IPS-18a (cell line): ENCODE measurements at regions not wholly inside any gene's neighbourhood (a gene's known extent, or its start where the extent isn't known, plus 50 kb on each side); places are given as distances from the start of the nearest gene placed in this dataset.

Experiments
- H3K27ac ChIP-seq: one replicate; pipeline ENCODE4 v1.5.1; 2013; ENCODE audit warnings: low read length
- H3K27me3 ChIP-seq: one replicate; pipeline ENCODE4 v1.6.1; 2013; ENCODE audit warnings: mild to moderate bottlenecking, low read length; ENCODE audit not compliant: control insufficient read depth, insufficient read depth
- H3K36me3 ChIP-seq: one replicate; pipeline ENCODE4 v1.6.1; 2013; ENCODE audit warnings: low read depth, low read length; ENCODE audit not compliant: control insufficient read depth
- H3K4me1 ChIP-seq: one replicate; pipeline ENCODE4 v1.6.1; 2013; ENCODE audit warnings: low read depth, low read length; ENCODE audit not compliant: control insufficient read depth
- H3K4me3 ChIP-seq: one replicate; pipeline ENCODE4 v1.5.1; 2013; ENCODE audit warnings: low read length
- H3K9ac ChIP-seq: one replicate; pipeline ENCODE4 v1.6.1; 2013; ENCODE audit warnings: mild to moderate bottlenecking, low read length, moderate library complexity
- H3K9me3 ChIP-seq: one replicate; pipeline ENCODE4 v1.6.1; 2013; ENCODE audit warnings: low read depth, low read length; ENCODE audit not compliant: control insufficient read depth

- Histone ChIP-seq H3K4me1 (no peaks in the 10 kb centered on the region), H3K36me3 (no peaks in the 10 kb centered on the region)
These were observed 74.5 kb downstream of the RTP5 start for GRCh38 chr2:241943961-241944575.

GRCh38 chr2:241944821-241945220 lies 75.3 kb downstream of the RTP5 start:
- Histone ChIP-seq H3K9me3 (no peaks in the 10 kb centered on the region), H3K4me1 (no peaks in the 10 kb centered on the region), H3K27ac (no peak overlapping the region), H3K4me3 (no peak overlapping the region), H3K9ac (no peak overlapping the region), H3K36me3 (no peaks in the 10 kb centered on the region), H3K27me3 (no peaks in the 10 kb centered on the region)

More at GRCh38 chr2:241943961-241944575, 74.5 kb downstream of the RTP5 start:
- no peak overlapping the region for H3K4me3 ChIP-seq
- no peak overlapping the region for H3K9ac ChIP-seq
- no peaks in the 10 kb centered on the region for H3K27me3 ChIP-seq
- H3K27ac ChIP-seq = no peak overlapping the region
- H3K9me3 ChIP-seq = no peaks in the 10 kb centered on the region

- H3K9ac ChIP-seq = no peak overlapping the region
These were observed 75.8 kb downstream of the RTP5 start for GRCh38 chr2:241945311-241945710.

GRCh38 chr2:241945803-241946202 lies 76.3 kb downstream of the RTP5 start:
- Histone ChIP-seq H3K36me3 (no peaks in the 10 kb centered on the region), H3K4me3 (no peak overlapping the region), H3K27ac (no peak overlapping the region), H3K27me3 (no peaks in the 10 kb centered on the region), H3K4me1 (no peaks in the 10 kb centered on the region), H3K9me3 (no peaks in the 10 kb centered on the region), H3K9ac (no peak overlapping the region)

More at GRCh38 chr2:241945311-241945710, 75.8 kb downstream of the RTP5 start:
- Histone ChIP-seq H3K4me1 (no peaks in the 10 kb centered on the region), H3K9me3 (no peaks in the 10 kb centered on the region), H3K27ac (no peak overlapping the region), H3K4me3 (no peak overlapping the region), H3K27me3 (no peaks in the 10 kb centered on the region), H3K36me3 (no peaks in the 10 kb centered on the region)

GRCh38 chr2:241946306-241947003 lies 76.9 kb downstream of the RTP5 start:
- Histone ChIP-seq H3K27ac (no peak overlapping the region), H3K4me1 (no peaks in the 10 kb centered on the region), H3K27me3 (no peaks in the 10 kb centered on the region), H3K4me3 (no peak overlapping the region), H3K36me3 (no peaks in the 10 kb centered on the region), H3K9me3 (no peaks in the 10 kb centered on the region), H3K9ac (no peak overlapping the region)

GRCh38 chr2:241947004-241947350 lies 77.4 kb downstream of the RTP5 start:
- no peaks in the 10 kb centered on the region for H3K9me3 ChIP-seq
- no peak overlapping the region for H3K27ac ChIP-seq
- no peaks in the 10 kb centered on the region for H3K36me3 ChIP-seq
- no peak overlapping the region for H3K4me3 ChIP-seq
- H3K27me3 ChIP-seq = no peaks in the 10 kb centered on the region
- no peak overlapping the region for H3K9ac ChIP-seq
- H3K4me1 ChIP-seq = no peaks in the 10 kb centered on the region

GRCh38 chr2:241947401-241947800 lies 77.9 kb downstream of the RTP5 start:
- Histone ChIP-seq H3K36me3 (no peaks in the 10 kb centered on the region), H3K27me3 (no peaks in the 10 kb centered on the region), H3K27ac (no peak overlapping the region), H3K9me3 (no peaks in the 10 kb centered on the region), H3K9ac (no peak overlapping the region), H3K4me1 (no peaks in the 10 kb centered on the region), H3K4me3 (no peak overlapping the region)

GRCh38 chr2:241947876-241948275 lies 78.3 kb downstream of the RTP5 start:
- no peak overlapping the region for H3K9ac ChIP-seq
- H3K27me3 ChIP-seq = no peaks in the 10 kb centered on the region
- no peaks in the 10 kb centered on the region for H3K36me3 ChIP-seq
- no peaks in the 10 kb centered on the region for H3K9me3 ChIP-seq
- no peak overlapping the region for H3K27ac ChIP-seq
- H3K4me1 ChIP-seq = no peaks in the 10 kb centered on the region
- no peak overlapping the region for H3K4me3 ChIP-seq

GRCh38 chr2:241948299-241948897 lies 78.9 kb downstream of the RTP5 start:
- Histone ChIP-seq H3K36me3 (no peaks in the 10 kb centered on the region), H3K9ac (no peak overlapping the region), H3K4me1 (no peaks in the 10 kb centered on the region), H3K27ac (no peak overlapping the region), H3K27me3 (no peaks in the 10 kb centered on the region), H3K9me3 (no peaks in the 10 kb centered on the region), H3K4me3 (no peak overlapping the region)

- no peaks in the 10 kb centered on the region for H3K4me1 ChIP-seq
- no peak overlapping the region for H3K27ac ChIP-seq
- no peaks in the 10 kb centered on the region for H3K36me3 ChIP-seq
- H3K4me3 ChIP-seq = no peak overlapping the region
- no peaks in the 10 kb centered on the region for H3K27me3 ChIP-seq
- H3K9ac ChIP-seq = no peak overlapping the region
- no peaks in the 10 kb centered on the region for H3K9me3 ChIP-seq
These were observed 79.6 kb downstream of the RTP5 start for GRCh38 chr2:241948901-241949735.

GRCh38 chr2:241949736-241950412 lies 80.3 kb downstream of the RTP5 start:
- no peaks in the 10 kb centered on the region for H3K27me3 ChIP-seq

More at GRCh38 chr2:241949736-241950412, 80.3 kb downstream of the RTP5 start:
- Histone ChIP-seq H3K9me3 (no peaks in the 10 kb centered on the region), H3K27ac (no peak overlapping the region), H3K36me3 (no peaks in the 10 kb centered on the region), H3K9ac (no peak overlapping the region), H3K4me1 (no peaks in the 10 kb centered on the region), H3K4me3 (no peak overlapping the region)
